Motor neuron (in vitro differentiated cells): ENCODE measurements at regions not wholly inside any gene's neighbourhood (a gene's known extent, or its start where the extent isn't known, plus 50 kb on each side); places are given as distances from the start of the nearest gene placed in this dataset.
A peak's percentile ranks its signal among the peaks of the same experiment; 100 is the strongest.

Experiments
- ATAC-seq, 8 experiments: fragments of 200-7000 bp; cut with Tn5 transposase; replicated peaks in 6 of 8; 2 replicates each; pipeline ENCODE4 v1.8.0; 2021; ENCODE audit warnings: mild to moderate bottlenecking in 8 of 8, moderate library complexity in 8 of 8
- H3K27ac ChIP-seq, 2 donors: fragments of 250-450 bp; sonication (Bioruptor Pico); 2 replicates each; pipeline ENCODE4 v1.9.0; 2021; ENCODE audit warnings: antibody characterized with exemption in 2 of 2, mild to moderate bottlenecking in 2 of 2, moderate library complexity in 1 of 2
- H3K4me1 ChIP-seq, 2 donors: fragments of 250-450 bp; sonication (Bioruptor Pico); replicated peaks in 1 of 2; 2 replicates each; pipeline ENCODE4 v1.6.1; 2021; ENCODE audit warnings: antibody characterized with exemption in 2 of 2, mild to moderate bottlenecking in 2 of 2, moderate library complexity in 1 of 2
- H3K4me3 ChIP-seq, 5 donors: fragments of 250-450 bp; sonication (Bioruptor Pico); 2 replicates each; pipeline ENCODE4 v1.9.0; 2021; ENCODE audit warnings: antibody characterized with exemption in 5 of 5, mild to moderate bottlenecking in 5 of 5, moderate library complexity in 4 of 5
- WGBS, 10 experiments: fragments of 450-650 bp; shearing (Covaris generic); methylation state at CpG; one replicate each; pipeline ENCODE4 v1.0.0; 2022; 5-methylcytosine and 5-hydroxymethylcytosine counted together
- in situ Hi-C, 9 experiments: fragments of 400-800 bp; cut with MboI; loops; one replicate each; pipeline ENCODE4 v1.15.0; 2021; ENCODE audit warnings: low sequenced_read_pairs in 9 of 9, low pct_unique_long_range_greater_than_20kb in 2 of 9; ENCODE audit not compliant: unreplicated experiment in 9 of 9

- 0 to 67% (median 44%) methylated on average over 1 to 2 of the region's 2 CpGs; no CpG with 5 or more reads in 1 of the 10 experiments for WGBS, 10 experiments
- H3K4me3 ChIP-seq: no peak overlapping the region
- no peak overlapping the region for H3K27ac ChIP-seq
- H3K4me1 ChIP-seq: peaks cover 3 to 13% of the 10 kb centered on the region in 2 donors
- peak in 4 of 8 experiments; percentile 38 to 79 (median 74) for ATAC-seq
- in situ Hi-C loops: no loop called here
Observed at GRCh38 chr21:24323536-24323935, 1283.7 kb downstream of the MRPL39 start.

- 78% methylated on average over 1 of the region's 1 CpG; no CpG with 5 or more reads in 9 of the 10 experiments for WGBS, 10 experiments
- H3K27ac ChIP-seq: peak overlapping the region in 1 of 2 donors; percentile 49
- in situ Hi-C loops: no loop called here
- H3K4me3 ChIP-seq: no peak overlapping the region
- ATAC-seq: peak in 4 of 8 experiments; percentile 66 to 97 (median 96)
- peaks cover 0 to 21% of the 10 kb centered on the region in 2 donors for H3K4me1 ChIP-seq
Observed at GRCh38 chr21:24316277-24316922, 1290.9 kb downstream of the MRPL39 start.

- WGBS, 10 experiments: 13 to 80% (median 25%) methylated on average over 1 of the region's 1 CpG; no CpG with 5 or more reads in 3 of the 10 experiments
- Histone ChIP-seq H3K27ac (no peak overlapping the region), H3K4me1 (peaks cover 0 to 13% of the 10 kb centered on the region in 2 donors), H3K4me3 (no peak overlapping the region)
- in situ Hi-C loops: no loop called here
- peak in 4 of 8 experiments; percentile 70 to 96 (median 96) for ATAC-seq
Observed at GRCh38 chr21:24310788-24311187, 1296.5 kb downstream of the MRPL39 start.

GRCh38 chr21:24308183-24308582, 1299.1 kb downstream of the MRPL39 start:
- in situ Hi-C loops: no loop called here
- Histone ChIP-seq H3K4me1 (peaks cover 0 to 13% of the 10 kb centered on the region in 2 donors), H3K4me3 (no peak overlapping the region), H3K27ac (no peak overlapping the region)
- no peak for ATAC-seq

GRCh38 chr21:24302400-24302799, 1304.9 kb downstream of the MRPL39 start:
- ATAC-seq: no peak
- H3K27ac ChIP-seq: no peak overlapping the region
- in situ Hi-C loops: no loop called here
- H3K4me1 ChIP-seq: no peaks in the 10 kb centered on the region
- H3K4me3 ChIP-seq: no peak overlapping the region

GRCh38 chr21:24298040-24298439, 1309.2 kb downstream of the MRPL39 start:
- H3K4me1 ChIP-seq: no peaks in the 10 kb centered on the region
- in situ Hi-C loops: no loop called here
- H3K4me3 ChIP-seq: no peak overlapping the region
- no peak for ATAC-seq
- WGBS, 10 experiments: 0 to 100% (median 76%) methylated on average over 1 of the region's 1 CpG
- H3K27ac ChIP-seq: no peak overlapping the region

- WGBS, 10 experiments: 0 to 100% (median 17%) methylated on average over 1 to 2 of the region's 2 CpGs
- ATAC-seq: no peak
- H3K4me3 ChIP-seq: no peak overlapping the region
- in situ Hi-C loops: no loop called here
- no peaks in the 10 kb centered on the region for H3K4me1 ChIP-seq
- H3K27ac ChIP-seq: no peak overlapping the region
Observed at GRCh38 chr21:24294171-24294570, 1313.1 kb downstream of the MRPL39 start.

- ATAC-seq: no peak
- 0 to 83% (median 20%) methylated on average over 1 to 6 of the region's 6 CpGs for WGBS, 10 experiments
- Histone ChIP-seq H3K4me1 (no peaks in the 10 kb centered on the region), H3K27ac (no peak overlapping the region), H3K4me3 (no peak overlapping the region)
- in situ Hi-C loops: no loop called here
Observed at GRCh38 chr21:24290151-24290833, 1317.0 kb downstream of the MRPL39 start.

- H3K27ac ChIP-seq: no peak overlapping the region
- no peaks in the 10 kb centered on the region for H3K4me1 ChIP-seq
- in situ Hi-C loops: no loop called here
- ATAC-seq: no peak
- H3K4me3 ChIP-seq: no peak overlapping the region
- 0 to 83% (median 9%) methylated on average over 1 of the region's 1 CpG; no CpG with 5 or more reads in 1 of the 10 experiments for whole genome bisulfite sequencing, 10 experiments
Observed at GRCh38 chr21:24289539-24289938, 1317.7 kb downstream of the MRPL39 start.

- Histone ChIP-seq H3K4me1 (peaks cover 0 to 6% of the 10 kb centered on the region in 2 donors), H3K4me3 (no peak overlapping the region), H3K27ac (no peak overlapping the region)
- ATAC-seq: no peak
- in situ Hi-C loops: no loop called here
- WGBS, 10 experiments: 0 to 100% (median 65%) methylated on average over 3 to 4 of the region's 4 CpGs; no CpG with 5 or more reads in 6 of the 10 experiments
Observed at GRCh38 chr21:24280596-24280995, 1326.7 kb downstream of the MRPL39 start.

- Histone ChIP-seq H3K27ac (no peak overlapping the region), H3K4me3 (no peak overlapping the region), H3K4me1 (peaks cover 0 to 6% of the 10 kb centered on the region in 2 donors)
- no peak for ATAC-seq
- whole genome bisulfite sequencing, 10 experiments: 0 to 100% (median 77%) methylated on average over 1 to 2 of the region's 2 CpGs
- in situ Hi-C loops: no loop called here
Observed at GRCh38 chr21:24278711-24279110, 1328.6 kb downstream of the MRPL39 start.

GRCh38 chr21:24276204-24276603, 1331.1 kb downstream of the MRPL39 start:
- Histone ChIP-seq H3K4me3 (no peak overlapping the region), H3K27ac (no peak overlapping the region), H3K4me1 (peaks cover 0 to 6% of the 10 kb centered on the region in 2 donors)
- in situ Hi-C loops: no loop called here
- no peak for ATAC-seq

- ATAC-seq: no peak
- Histone ChIP-seq H3K4me3 (no peak overlapping the region), H3K4me1 (peaks cover 0 to 6% of the 10 kb centered on the region in 2 donors), H3K27ac (no peak overlapping the region)
- WGBS, 10 experiments: 0 to 100% (median 29%) methylated on average over 1 of the region's 1 CpG; no CpG with 5 or more reads in 1 of the 10 experiments
- in situ Hi-C loops: no loop called here
Observed at GRCh38 chr21:24275616-24276015, 1331.7 kb downstream of the MRPL39 start.

- H3K4me1 ChIP-seq: peaks cover 0 to 6% of the 10 kb centered on the region in 2 donors
- ATAC-seq: no peak
- 10 to 100% (median 68%) methylated on average over 1 to 4 of the region's 4 CpGs for WGBS, 10 experiments
- no peak overlapping the region for H3K4me3 ChIP-seq
- no peak overlapping the region for H3K27ac ChIP-seq
- in situ Hi-C loops: no loop called here
Observed at GRCh38 chr21:24272521-24272938, 1334.8 kb downstream of the MRPL39 start.
